KOPT-K1 (cell line): ENCODE measurements at regions not wholly inside any gene's neighbourhood (a gene's known extent, or its start where the extent isn't known, plus 50 kb on each side); places are given as distances from the start of the nearest gene placed in this dataset.
"Not testable (repeated sequence)": the region's sequence is repeated elsewhere in the genome, so short reads cannot be mapped to it uniquely, and the experiment has no call there.

ENCODE experiments used
- H3K27ac ChIP-seq: fragments of 200-600 bp; sonication (generic); 2 replicates; pipeline ENCODE4 v1.5.1; 2016; ENCODE audit warnings: antibody characterized with exemption, mild to moderate bottlenecking, low read depth, low read length; ENCODE audit not compliant: poor library complexity, severe bottlenecking
- H3K36me3 ChIP-seq: fragments of 200-600 bp; sonication (generic); 2 replicates; pipeline ENCODE4 v1.5.1; 2017; ENCODE audit warnings: antibody characterized with exemption, mild to moderate bottlenecking, low read length, moderate library complexity; ENCODE audit not compliant: insufficient read depth
- H3K9me3 ChIP-seq: fragments of 200-600 bp; sonication (generic); 2 replicates; pipeline ENCODE4 v1.5.1; 2017; ENCODE audit warnings: antibody characterized with exemption, low read length, mild to moderate bottlenecking; ENCODE audit not compliant: insufficient read depth, poor library complexity, severe bottlenecking

GRCh38 chr7:149689291-149689721 lies 84.1 kb downstream of the ZNF467 start:
- Histone ChIP-seq H3K36me3 (no peaks in the 10 kb centered on the region), H3K9me3 (peaks cover 28% of the 10 kb centered on the region), H3K27ac (no peak overlapping the region)

DNA sequence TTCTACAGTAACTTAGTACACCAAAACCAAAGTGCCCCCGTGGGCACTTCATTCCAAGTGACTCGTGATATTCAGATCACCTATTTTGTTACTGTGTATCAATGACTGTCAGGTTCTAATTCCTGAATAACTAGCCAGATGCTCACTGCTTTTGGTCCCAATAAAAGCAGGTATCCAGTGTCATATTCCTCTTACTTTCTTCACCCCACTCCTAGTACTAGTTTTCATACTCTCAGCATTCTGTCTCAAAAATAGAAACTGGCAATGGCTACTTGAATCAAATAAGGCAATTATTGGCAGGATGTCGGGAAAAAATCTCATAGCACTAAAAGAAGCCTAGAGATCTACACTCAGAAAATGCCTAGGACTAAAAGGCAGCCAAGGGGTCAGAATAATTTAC lies 84.6 kb downstream of the ZNF467 start:
- peaks cover 28% of the 10 kb centered on the region for H3K9me3 ChIP-seq
- H3K27ac ChIP-seq, result no peak overlapping the region
- H3K36me3 ChIP-seq, result no peaks in the 10 kb centered on the region

DNA sequence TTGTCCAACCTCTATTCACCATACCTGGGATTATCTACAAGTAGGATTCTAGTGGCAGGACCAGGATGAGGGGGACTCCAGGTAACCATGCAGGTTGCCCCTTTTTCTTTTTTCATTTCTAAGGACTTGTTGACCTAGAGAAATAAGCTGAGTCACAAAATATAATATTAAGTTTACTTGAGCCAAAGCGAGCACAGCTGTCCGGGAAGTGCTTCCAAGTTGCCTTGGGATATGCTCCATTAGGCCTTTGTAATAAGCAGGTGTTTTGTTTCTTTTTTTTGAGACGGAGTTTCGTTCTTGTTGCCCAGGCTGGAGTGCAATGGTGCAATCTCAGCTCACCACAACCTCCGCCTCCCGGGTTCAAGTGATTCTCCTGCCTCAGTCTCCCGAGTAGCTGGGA lies 85.6 kb downstream of the ZNF467 start:
- H3K36me3 ChIP-seq, H3K27ac ChIP-seq: not testable (repeated sequence)
- H3K9me3 ChIP-seq, result peaks cover 28% of the 10 kb centered on the region

DNA sequence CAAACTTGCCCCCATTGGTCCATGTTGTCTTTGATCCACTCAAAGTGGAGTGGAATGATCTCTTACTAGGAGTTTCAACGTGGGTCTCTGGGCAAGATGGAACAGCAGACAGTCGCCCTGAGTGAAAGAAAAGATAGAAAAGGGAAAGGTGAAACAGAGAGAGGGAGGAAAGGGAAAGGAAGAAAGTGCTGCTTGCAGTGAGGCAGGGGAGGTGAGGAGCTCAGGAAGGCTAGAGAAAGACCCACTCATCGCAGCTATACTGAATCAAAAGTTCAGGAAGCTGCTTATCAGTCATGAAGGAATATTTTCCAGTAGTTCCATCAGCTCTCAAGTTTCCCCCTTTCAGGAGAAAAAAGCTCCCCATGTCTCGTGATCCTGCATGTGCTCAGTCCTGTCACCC lies 86.9 kb downstream of the ZNF467 start:
- Histone ChIP-seq H3K9me3 (peaks cover 28% of the 10 kb centered on the region), H3K36me3 (no peaks in the 10 kb centered on the region), H3K27ac (no peak overlapping the region)

GRCh38 chr7:149686011-149686410 lies 87.4 kb downstream of the ZNF467 start:
- peaks cover 29% of the 10 kb centered on the region for H3K9me3 ChIP-seq
- H3K27ac ChIP-seq, result no peak overlapping the region
- no peaks in the 10 kb centered on the region for H3K36me3 ChIP-seq

GRCh38 chr7:149685455-149685854 lies 87.9 kb downstream of the ZNF467 start:
- H3K9me3 ChIP-seq, result peaks cover 29% of the 10 kb centered on the region
- H3K27ac ChIP-seq, result no peak overlapping the region
- no peaks in the 10 kb centered on the region for H3K36me3 ChIP-seq

GRCh38 chr7:149683898-149684297 lies 89.5 kb downstream of the ZNF467 start:
- Histone ChIP-seq H3K9me3 (peaks cover 23% of the 10 kb centered on the region), H3K27ac (no peak overlapping the region), H3K36me3 (no peaks in the 10 kb centered on the region)

DNA sequence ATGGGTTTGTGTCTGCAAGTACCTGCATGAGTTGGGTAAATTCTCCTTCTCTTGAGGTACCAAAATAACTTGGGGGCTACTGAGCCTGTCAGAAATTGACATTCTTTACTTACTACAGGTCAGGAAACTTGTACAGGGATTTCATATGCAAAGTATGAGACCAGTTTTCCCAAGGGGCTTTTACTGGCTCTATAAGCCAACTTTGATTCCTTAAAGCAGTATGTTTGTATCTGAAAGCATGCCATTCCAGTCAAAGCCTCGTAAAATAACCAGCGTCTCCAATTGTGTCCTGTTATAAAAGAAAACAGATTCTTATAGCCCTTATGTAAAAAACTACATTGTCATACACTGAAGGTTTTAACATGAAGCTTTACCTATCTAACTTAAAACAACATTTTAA lies 90.2 kb downstream of the ZNF467 start:
- H3K27ac ChIP-seq, result no peak overlapping the region
- H3K9me3 ChIP-seq, result peaks cover 15% of the 10 kb centered on the region
- no peaks in the 10 kb centered on the region for H3K36me3 ChIP-seq

DNA sequence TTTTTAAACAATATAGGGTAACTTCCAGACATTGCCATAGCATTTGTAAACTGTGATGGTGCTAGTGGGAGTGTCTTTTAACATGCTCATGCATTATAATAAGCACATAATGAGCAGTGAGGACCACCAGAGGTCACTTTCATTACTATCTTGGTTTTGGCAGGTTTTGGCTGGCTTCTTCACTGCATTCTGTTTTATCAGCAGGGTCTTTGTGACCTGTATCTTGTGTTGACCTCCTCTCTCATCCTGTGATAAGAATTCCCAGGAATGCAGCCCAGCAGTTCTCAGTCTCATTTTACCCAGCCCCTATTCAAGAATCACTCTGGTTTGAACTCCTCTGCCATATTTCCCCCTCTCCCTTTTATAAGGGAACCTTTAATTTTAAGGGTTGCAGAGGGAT lies 91.3 kb downstream of the ZNF467 start:
- Histone ChIP-seq H3K9me3 (peaks cover 18% of the 10 kb centered on the region), H3K36me3 (no peaks in the 10 kb centered on the region), H3K27ac (no peak overlapping the region)

DNA sequence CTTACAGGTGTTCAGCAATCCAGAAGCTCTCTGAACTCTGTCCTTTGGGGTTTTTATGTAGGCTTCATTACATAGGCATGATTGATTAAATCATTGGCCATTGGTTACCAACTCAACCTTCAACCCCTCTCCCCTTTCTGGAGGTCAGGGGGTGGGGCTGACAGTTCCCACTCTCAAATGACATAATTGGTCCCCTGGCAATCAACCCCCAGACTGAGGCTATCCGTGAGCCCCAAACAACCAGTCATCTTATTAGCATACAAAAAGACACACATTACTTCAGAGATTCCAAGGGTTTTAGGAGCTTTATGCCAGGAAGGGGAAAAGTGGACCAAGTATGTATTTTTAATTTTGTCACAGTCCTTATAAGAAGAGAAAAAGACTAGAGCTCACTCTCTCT lies 92.1 kb downstream of the ZNF467 start:
- H3K27ac ChIP-seq, result no peak overlapping the region
- H3K36me3 ChIP-seq, result no peaks in the 10 kb centered on the region
- H3K9me3 ChIP-seq, result peaks cover 18% of the 10 kb centered on the region

DNA sequence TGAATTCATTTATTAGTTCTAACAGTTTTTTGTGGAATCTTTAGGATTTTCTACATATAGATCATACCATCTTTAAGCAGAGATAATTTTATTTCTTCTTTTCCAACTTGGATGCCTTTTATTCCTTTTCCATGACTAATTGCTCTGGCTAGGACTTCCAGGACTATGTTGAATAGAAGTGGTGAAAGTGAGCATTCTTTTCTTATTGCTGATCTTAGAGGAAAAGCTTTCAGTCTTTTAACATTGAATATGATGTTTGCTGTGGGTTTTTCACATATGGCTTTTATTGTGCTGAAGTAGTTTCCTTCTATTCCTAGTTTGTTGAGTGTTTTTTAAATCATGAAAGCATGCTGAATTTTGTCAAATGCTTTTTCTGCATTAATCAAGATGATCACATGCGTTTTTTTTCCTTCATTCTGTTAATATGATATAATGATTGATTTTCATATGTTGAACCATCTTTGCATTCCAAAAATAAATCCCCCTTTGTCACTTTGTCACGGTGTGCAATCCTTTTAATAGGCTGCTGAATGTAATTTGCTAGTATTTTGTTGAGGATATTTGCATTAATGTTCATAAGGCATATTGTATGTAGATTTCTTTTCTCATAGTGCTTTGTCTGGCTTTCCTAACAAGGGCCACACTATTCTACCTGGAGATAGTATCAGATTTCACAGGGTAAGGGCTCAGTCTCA lies 92.9 kb downstream of the ZNF467 start:
- H3K9me3 ChIP-seq, result peaks cover 18% of the 10 kb centered on the region
- H3K27ac ChIP-seq, result no peak overlapping the region
- H3K36me3 ChIP-seq, result no peaks in the 10 kb centered on the region

GRCh38 chr7:149674728-149675385 lies 98.5 kb downstream of the ZNF467 start:
- H3K27ac ChIP-seq, H3K36me3 ChIP-seq, H3K9me3 ChIP-seq: not testable (repeated sequence)

DNA sequence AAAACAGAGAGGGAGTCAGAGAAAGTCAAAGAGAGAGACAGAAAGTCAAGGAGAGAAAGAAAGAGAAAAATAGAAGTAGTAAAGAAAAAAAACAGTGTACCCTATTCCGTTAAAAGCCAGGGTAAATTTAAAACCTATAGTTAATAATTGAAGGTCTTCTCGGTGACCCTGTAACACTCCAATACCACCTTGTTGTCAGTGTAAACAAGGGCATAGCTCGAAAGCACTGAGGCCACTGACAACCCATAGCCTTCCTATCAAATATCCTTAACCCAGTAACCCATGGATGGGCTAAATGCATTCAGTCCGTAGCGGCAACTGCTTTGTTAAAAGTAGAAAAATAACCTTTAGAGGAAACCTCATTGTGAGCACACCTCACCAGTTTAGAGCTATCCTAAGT lies 100.4 kb downstream of the ZNF467 start:
- no peaks in the 10 kb centered on the region for H3K36me3 ChIP-seq
- H3K9me3 ChIP-seq, result peaks cover 7% of the 10 kb centered on the region
- H3K27ac ChIP-seq, result no peak overlapping the region

- no peaks in the 10 kb centered on the region for H3K36me3 ChIP-seq
- no peak overlapping the region for H3K27ac ChIP-seq
- H3K9me3 ChIP-seq, result no peaks in the 10 kb centered on the region
Observed at GRCh38 chr7:149670288-149670687, 103.1 kb downstream of the ZNF467 start.

GRCh38 chr7:149669121-149669818 lies 104.1 kb downstream of the ZNF467 start:
- Histone ChIP-seq H3K9me3 (no peaks in the 10 kb centered on the region), H3K27ac (no peak overlapping the region), H3K36me3 (no peaks in the 10 kb centered on the region)
